Psoas muscle (tissue), 7 donors: ENCODE measurements at regions not wholly inside any gene's neighbourhood (a gene's known extent, or its start where the extent isn't known, plus 50 kb on each side); places are given as distances from the start of the nearest gene placed in this dataset.
"Not testable (repeated sequence)": the region's sequence is repeated elsewhere in the genome, so short reads cannot be mapped to it uniquely, and the experiment has no call there.

ENCODE experiments used
- ATAC-seq, 4 donors: fragments of 200-7000 bp; cut with Tn5 transposase; one replicate each; pipeline ENCODE4 v1.9.1; 2020; ENCODE audit warnings: moderate library complexity in 3 of 4, mild to moderate bottlenecking in 2 of 4
- DNase-seq, 2 donors: peaks; one replicate each; pipeline ENCODE4 v3.0.0-alpha.2; 2020
- H3K27ac ChIP-seq: fragments of 200-600 bp; one replicate; pipeline ENCODE4 v1.8.0; 2022
- H3K27me3 ChIP-seq, 3 donors: fragments of 200-600 bp in 1 of 3; one replicate each; pipeline versions ENCODE4 v1.6.1 to v1.8.0; 2013 to 2022; ENCODE audit warnings: low read length in 2 of 3, mild to moderate bottlenecking in 2 of 3, moderate library complexity in 1 of 3; ENCODE audit not compliant: insufficient read depth in 3 of 3
- H3K36me3 ChIP-seq, 2 donors: fragments of 200-600 bp in 1 of 2; one replicate each; pipeline versions ENCODE4 v1.6.1 to v1.8.0; 2013 to 2022; ENCODE audit warnings: low read depth in 1 of 2, mild to moderate bottlenecking in 1 of 2, moderate library complexity in 1 of 2; ENCODE audit not compliant: insufficient read depth in 1 of 2
- H3K4me1 ChIP-seq: fragments of 200-600 bp; one replicate; pipeline ENCODE4 v1.8.0; 2022
- H3K4me3 ChIP-seq: fragments of 200-600 bp; one replicate; pipeline ENCODE4 v1.8.0; 2022; ENCODE audit warnings: mild to moderate bottlenecking
- H3K9me3 ChIP-seq: fragments of 200-600 bp; one replicate; pipeline ENCODE4 v1.8.0; 2022
- WGBS, 3 donors: extraction: QIAGEN DNeasy Blood & Tissue Kit; methylation state at CpG; one replicate each; pipeline versions ENCODE4 v1.1.6 to v1.1.7; 2013; 5-methylcytosine and 5-hydroxymethylcytosine counted together
- intact Hi-C, 2 donors: fragments of 100-400 bp; cut with DNase I; formaldehyde crosslinking; loops; one replicate each; pipeline versions ENCODE4 v1.11.0 to v1.14.2; 2022
- TF ChIP-seq, protein P1 (sequence below): fragments of 200-600 bp; IDR thresholded peaks from one replicate; pipeline ENCODE4 v1.8.0; 2022; ENCODE audit warnings: antibody characterized with exemption
- donor health status: healthy with polysubstance abuse.
- donor health status: DM: no; HTN: no; CAD: no; lungs with moderate emphysema.
- donor health status: Bipolar disorder and iron deficiency.
- donor health status: healthy.
- donor health status: DM: yes; HTN: yes; CAD: no.
- donor health status: DM: no; HTN: no; CAD: no.
- donor health status: DM: yes; HTN: yes; CAD: no.

DNA sequence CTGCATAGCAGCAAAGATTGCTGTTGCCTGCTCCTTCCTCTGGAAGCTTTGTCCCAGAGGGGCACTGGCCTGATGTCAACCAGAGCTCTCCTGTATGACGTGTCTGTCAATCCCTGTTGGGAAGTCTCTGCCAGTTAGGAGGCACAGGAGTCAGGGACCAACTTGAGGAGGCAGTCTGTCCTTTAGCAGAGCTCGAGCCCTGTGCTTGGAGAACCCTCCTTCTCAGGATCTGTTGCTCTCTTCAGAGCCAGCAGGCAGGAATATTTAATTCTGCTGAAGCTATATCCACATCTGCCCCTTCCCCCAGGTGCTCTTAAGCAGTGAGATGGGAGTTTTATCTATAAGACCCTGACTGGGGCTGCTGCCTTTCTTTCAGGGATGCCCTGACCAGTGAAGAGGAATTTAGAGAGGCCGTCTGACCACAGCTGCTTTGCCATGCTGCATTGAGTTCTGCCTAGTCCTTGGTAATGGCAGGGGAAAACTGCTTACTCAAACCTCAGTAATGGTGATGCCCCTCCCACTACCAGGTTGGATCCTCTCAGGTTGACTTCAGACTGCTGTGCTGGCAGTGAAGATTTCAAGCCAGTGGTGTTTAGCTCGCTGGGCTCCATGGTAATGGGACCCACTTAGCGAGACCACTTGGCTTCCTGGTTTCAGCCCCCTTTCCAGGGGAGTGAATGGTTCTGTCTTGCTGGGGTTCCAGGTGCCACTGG is 218.6 kb upstream of the SLC38A2 start:
- Histone ChIP-seq H3K9me3 (peaks cover 15% of the 10 kb centered on the region), H3K4me1 (no peaks in the 10 kb centered on the region), H3K27ac (no peak overlapping the region), H3K36me3 (no peaks in the 10 kb centered on the region), H3K4me3 (no peak overlapping the region), H3K27me3 (no peaks in the 10 kb centered on the region)
- DNase-seq (no peak), ATAC-seq (no peak)
- 78 to 87% (median 82%) methylated on average over 5 of the region's 5 CpGs for WGBS, 3 donors
- intact Hi-C loops: no loop called here
- TF ChIP-seq, protein P1, sequence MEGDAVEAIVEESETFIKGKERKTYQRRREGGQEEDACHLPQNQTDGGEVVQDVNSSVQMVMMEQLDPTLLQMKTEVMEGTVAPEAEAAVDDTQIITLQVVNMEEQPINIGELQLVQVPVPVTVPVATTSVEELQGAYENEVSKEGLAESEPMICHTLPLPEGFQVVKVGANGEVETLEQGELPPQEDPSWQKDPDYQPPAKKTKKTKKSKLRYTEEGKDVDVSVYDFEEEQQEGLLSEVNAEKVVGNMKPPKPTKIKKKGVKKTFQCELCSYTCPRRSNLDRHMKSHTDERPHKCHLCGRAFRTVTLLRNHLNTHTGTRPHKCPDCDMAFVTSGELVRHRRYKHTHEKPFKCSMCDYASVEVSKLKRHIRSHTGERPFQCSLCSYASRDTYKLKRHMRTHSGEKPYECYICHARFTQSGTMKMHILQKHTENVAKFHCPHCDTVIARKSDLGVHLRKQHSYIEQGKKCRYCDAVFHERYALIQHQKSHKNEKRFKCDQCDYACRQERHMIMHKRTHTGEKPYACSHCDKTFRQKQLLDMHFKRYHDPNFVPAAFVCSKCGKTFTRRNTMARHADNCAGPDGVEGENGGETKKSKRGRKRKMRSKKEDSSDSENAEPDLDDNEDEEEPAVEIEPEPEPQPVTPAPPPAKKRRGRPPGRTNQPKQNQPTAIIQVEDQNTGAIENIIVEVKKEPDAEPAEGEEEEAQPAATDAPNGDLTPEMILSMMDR: no peak

DNA sequence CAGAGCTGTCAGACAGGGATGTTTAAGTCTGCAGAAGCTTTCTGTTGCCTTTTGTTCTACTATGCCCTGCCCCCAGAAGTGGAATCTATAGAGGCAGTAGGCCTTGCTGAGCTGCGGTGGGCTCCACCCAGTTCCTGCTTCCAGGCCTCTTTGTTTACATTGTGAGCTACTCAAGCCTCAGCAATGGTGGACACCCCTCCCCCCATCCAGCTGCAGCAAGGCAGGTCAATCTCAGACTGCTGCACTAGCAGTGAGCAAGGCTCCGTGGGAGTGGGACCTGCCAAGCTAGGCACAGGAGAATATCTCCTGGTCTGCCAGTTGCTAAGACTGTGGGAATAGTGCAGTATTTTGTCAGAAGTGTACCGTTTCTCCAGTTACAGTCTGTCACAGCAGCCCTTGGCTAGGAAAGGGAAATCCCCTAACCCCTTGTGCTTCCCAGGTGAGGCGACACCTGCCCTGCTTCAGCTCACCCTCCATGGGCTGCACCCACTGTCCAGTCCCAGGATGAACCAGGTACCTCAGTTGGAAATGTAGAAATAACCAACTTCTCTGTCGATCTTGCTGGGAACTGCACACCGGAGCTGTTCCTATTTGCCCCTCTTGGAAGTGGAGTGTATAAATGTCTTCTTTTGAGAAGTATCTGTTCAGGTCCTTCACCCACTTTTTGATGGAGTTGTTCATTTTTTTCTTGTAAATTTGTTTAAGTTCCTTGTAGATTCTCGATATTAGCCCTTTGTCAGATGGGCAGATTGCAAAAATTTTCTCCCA is 213.5 kb upstream of the SLC38A2 start:
- intact Hi-C loops: no loop called here
- TF ChIP-seq, protein P1: no peak
- H3K9me3 ChIP-seq: peaks cover 13% of the 10 kb centered on the region
- H3K36me3 ChIP-seq: no peaks in the 10 kb centered on the region
- ATAC-seq (no peak), DNase-seq (no peak)
- H3K4me3 ChIP-seq: no peak overlapping the region
- H3K27ac ChIP-seq: no peak overlapping the region
- no peaks in the 10 kb centered on the region for H3K4me1 ChIP-seq
- 77% methylated on average over 7 of the region's 7 CpGs for WGBS, 3 donors
- no peaks in the 10 kb centered on the region for H3K27me3 ChIP-seq

DNA sequence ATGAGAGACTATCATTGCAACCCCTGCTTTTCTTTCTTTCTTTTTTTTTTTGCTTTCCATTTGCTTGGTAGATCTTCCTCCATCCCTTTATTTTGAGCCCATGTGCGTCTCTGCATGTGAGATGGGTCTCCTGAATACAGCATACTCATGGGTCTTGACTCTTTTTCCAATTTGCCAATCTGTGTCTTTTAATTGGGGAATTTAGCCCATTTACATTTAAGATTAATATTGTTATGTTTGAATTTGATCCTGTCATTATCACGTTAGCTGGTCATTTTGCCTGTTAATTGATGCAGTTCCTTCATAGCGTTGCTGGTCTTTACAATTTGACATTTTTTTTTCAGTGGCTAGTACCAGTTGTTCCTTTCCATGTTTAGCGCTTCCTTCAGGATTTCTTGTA is 211.5 kb upstream of the SLC38A2 start:
- H3K27me3 ChIP-seq, intact Hi-C loops, DNase-seq, ATAC-seq, H3K4me1 ChIP-seq, H3K27ac ChIP-seq, H3K36me3 ChIP-seq, H3K4me3 ChIP-seq: not testable (repeated sequence)
- H3K9me3 ChIP-seq: peaks cover 13% of the 10 kb centered on the region
- 95 to 97% (median 97%) methylated on average over 4 of the region's 4 CpGs for WGBS, 3 donors

DNA sequence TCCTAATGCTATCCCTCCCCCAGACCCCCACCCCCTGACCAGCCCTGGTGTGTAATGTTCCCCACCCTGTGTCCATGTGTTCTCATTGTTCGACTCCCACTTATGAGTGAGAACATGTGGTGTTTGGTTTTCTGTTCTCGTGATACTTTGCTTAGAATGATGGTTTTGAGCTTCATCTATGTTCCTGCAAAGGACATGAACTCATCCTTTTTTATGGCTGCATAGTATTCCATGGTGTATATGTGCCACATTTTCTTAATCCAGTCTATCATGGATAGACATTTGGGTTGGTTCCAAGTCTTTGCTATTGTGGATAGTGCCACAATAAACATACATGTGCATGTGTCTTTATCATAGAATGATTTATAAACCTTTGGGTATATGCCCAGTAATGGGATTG is 209.4 kb upstream of the SLC38A2 start:
- intact Hi-C loops: not testable (repeated sequence)
- WGBS, 3 donors: 89 to 96% (median 94%) methylated on average over 2 of the region's 2 CpGs

DNA sequence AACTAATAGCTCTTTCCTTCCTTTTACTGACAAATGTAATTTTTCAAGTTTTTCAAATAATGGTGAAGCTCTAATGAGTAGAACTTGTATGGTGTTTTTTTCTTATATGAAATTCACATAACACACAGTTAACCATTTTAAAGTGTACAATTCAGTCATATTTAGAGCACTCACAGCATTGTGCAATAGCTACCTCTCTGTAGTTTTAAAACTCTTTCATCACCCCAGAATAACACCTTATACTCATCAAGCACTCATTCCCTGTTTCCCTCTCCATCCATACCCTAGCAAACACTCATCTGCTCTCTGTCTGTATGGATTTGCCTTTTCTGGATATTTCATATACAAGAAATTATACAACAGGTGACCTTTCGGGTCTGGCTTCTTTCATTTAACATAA is 207.9 kb upstream of the SLC38A2 start:
- no peak for DNase-seq
- H3K36me3 ChIP-seq: no peaks in the 10 kb centered on the region

More for the DNA sequence above, 209.4 kb upstream of the SLC38A2 start:
- H3K9me3 ChIP-seq: peaks cover 13% of the 10 kb centered on the region
- ATAC-seq, H3K27me3 ChIP-seq, DNase-seq, H3K27ac ChIP-seq, H3K4me3 ChIP-seq, H3K36me3 ChIP-seq, H3K4me1 ChIP-seq: not testable (repeated sequence)

More for the DNA sequence above, 207.9 kb upstream of the SLC38A2 start:
- ATAC-seq: no peak
- Histone ChIP-seq H3K4me3 (no peak overlapping the region), H3K9me3 (peaks cover 13% of the 10 kb centered on the region), H3K4me1 (no peaks in the 10 kb centered on the region), H3K27me3 (no peaks in the 10 kb centered on the region), H3K27ac (no peak overlapping the region)
- TF ChIP-seq, protein P1: no peak
- intact Hi-C loops: no loop called here
- WGBS, 3 donors: 95 to 99% (median 96%) methylated on average over 1 of the region's 1 CpG
